SK-N-SH treated with all-trans-retinoic acid at 6 μM for 48 hours (cell line): ENCODE measurements at regions not wholly inside any gene's neighbourhood (a gene's known extent, or its start where the extent isn't known, plus 50 kb on each side); places are given as distances from the start of the nearest gene placed in this dataset.
A peak's percentile ranks its signal among the peaks of the same experiment; 100 is the strongest.

ENCODE experiments used
- ATAC-seq: fragments of 200-7000 bp; cut with Tn5 transposase; 3 replicates; pipeline ENCODE4 v1.9.1; 2020; ENCODE audit warnings: mild to moderate bottlenecking, moderate library complexity
- ARNTL ChIP-seq: fragments of 450-650 bp; formaldehyde crosslinking; IDR thresholded peaks from 2 replicates; pipeline ENCODE4 v1.5.0; 2020; ENCODE audit warnings: low read depth, mild to moderate bottlenecking, moderate library complexity, borderline replicate concordance
- BACH2 ChIP-seq: fragments of 250-450 bp; sonication (Bioruptor Pico); IDR thresholded peaks from 2 replicates; pipeline ENCODE4 v1.9.0; 2021; ENCODE audit warnings: mild to moderate bottlenecking, borderline replicate concordance
- CREB5 ChIP-seq: fragments of 250-450 bp; sonication (Bioruptor Pico); IDR thresholded peaks from 2 replicates; pipeline ENCODE4 v1.5.1; 2020; ENCODE audit warnings: low read depth, mild to moderate bottlenecking, moderate library complexity
- CSDC2 ChIP-seq: fragments of 250-450 bp; sonication (Bioruptor Pico); IDR thresholded peaks from 2 replicates; pipeline ENCODE4 v1.5.0; 2020; ENCODE audit warnings: mild to moderate bottlenecking, moderate library complexity
- CSRNP3 ChIP-seq: fragments of 250-450 bp; sonication (Bioruptor Pico); IDR thresholded peaks from 2 replicates; pipeline ENCODE4 v1.5.1; 2021; ENCODE audit warnings: mild to moderate bottlenecking, moderate library complexity
- ESRRG ChIP-seq: fragments of 250-450 bp; sonication (Bioruptor Pico); IDR thresholded peaks from 2 replicates; pipeline ENCODE4 v1.6.1; 2021; ENCODE audit warnings: mild to moderate bottlenecking
- GLIS3 ChIP-seq: fragments of 250-450 bp; sonication (Bioruptor Pico); IDR thresholded peaks from 2 replicates; pipeline ENCODE4 v1.5.0; 2020; ENCODE audit warnings: mild to moderate bottlenecking, moderate library complexity
- ISL1 ChIP-seq: fragments of 250-450 bp; sonication (Bioruptor Pico); IDR thresholded peaks from 2 replicates; pipeline ENCODE4 v2.1.2; 2022; ENCODE audit warnings: mild to moderate bottlenecking, moderate library complexity
- OSR1 ChIP-seq: fragments of 250-450 bp; sonication (Bioruptor Pico); IDR thresholded peaks from 2 replicates; pipeline ENCODE4 v1.8.0; 2022; ENCODE audit warnings: moderate library complexity, mild to moderate bottlenecking, inconsistent platforms
- PATZ1 ChIP-seq: fragments of 250-450 bp; sonication (Bioruptor Pico); IDR thresholded peaks from 2 replicates; pipeline ENCODE4 v1.8.0; 2020; ENCODE audit warnings: mild to moderate bottlenecking, moderate library complexity, borderline replicate concordance
- POU6F1 ChIP-seq: fragments of 250-450 bp; sonication (Bioruptor Pico); IDR thresholded peaks from 2 replicates; pipeline ENCODE4 v1.8.0; 2021; ENCODE audit warnings: low read depth, mild to moderate bottlenecking, moderate library complexity, borderline replicate concordance
- RARB ChIP-seq: fragments of 250-450 bp; sonication (Bioruptor Pico); IDR thresholded peaks from 2 replicates; pipeline ENCODE4 v1.8.0; 2021; ENCODE audit warnings: mild to moderate bottlenecking, moderate library complexity
- SNAI2 ChIP-seq: fragments of 250-450 bp; sonication (Bioruptor Pico); IDR thresholded peaks from 2 replicates; pipeline ENCODE4 v1.5.0; 2020; ENCODE audit warnings: mild to moderate bottlenecking, moderate library complexity
- TCF4 ChIP-seq: fragments of 250-450 bp; sonication (Bioruptor Pico); IDR thresholded peaks from 2 replicates; pipeline ENCODE4 v1.8.0; 2021; ENCODE audit warnings: mild to moderate bottlenecking, moderate library complexity, borderline replicate concordance
- TOX ChIP-seq: fragments of 250-450 bp; sonication (Bioruptor Pico); IDR thresholded peaks from 2 replicates; pipeline ENCODE4 v1.8.0; 2021; ENCODE audit warnings: mild to moderate bottlenecking, moderate library complexity, borderline replicate concordance
- ZC3H10 ChIP-seq: fragments of 250-450 bp; sonication (Bioruptor Pico); IDR thresholded peaks from 2 replicates; pipeline ENCODE4 v1.5.1; 2021; ENCODE audit warnings: mild to moderate bottlenecking, moderate library complexity
- ZFP3 ChIP-seq: fragments of 250-450 bp; sonication (Bioruptor Pico); IDR thresholded peaks from 2 replicates; pipeline ENCODE4 v1.5.0; 2020; ENCODE audit warnings: mild to moderate bottlenecking, moderate library complexity
- ZFP30 ChIP-seq: fragments of 450-650 bp; formaldehyde crosslinking; IDR thresholded peaks from 2 replicates; pipeline ENCODE4 v1.5.0; 2022; ENCODE audit warnings: mild to moderate bottlenecking, moderate library complexity
- ZNF565 ChIP-seq: fragments of 450-650 bp; formaldehyde crosslinking; conservative IDR thresholded peaks from 2 replicates; pipeline ENCODE4 v1.5.0; 2020; ENCODE audit warnings: low read depth, mild to moderate bottlenecking, moderate library complexity
- ZNF70 ChIP-seq: fragments of 450-650 bp; formaldehyde crosslinking; IDR thresholded peaks from 2 replicates; pipeline ENCODE4 v1.5.0; 2020; ENCODE audit warnings: mild to moderate bottlenecking, moderate library complexity
- ZNF8 ChIP-seq: fragments of 450-650 bp; formaldehyde crosslinking; IDR thresholded peaks from 2 replicates; pipeline ENCODE4 v1.5.0; 2020; ENCODE audit warnings: mild to moderate bottlenecking, moderate library complexity

GRCh38 chr10:78264361-78264760, 230.7 kb downstream of the RPS24 start:
- ATAC-seq, result no peak
- no peak for TF ChIP-seq CREB5
- no peak for TF ChIP-seq SNAI2
- no peak for TF ChIP-seq POU6F1 (CRISPR knock-in tag)
- TF ChIP-seq PATZ1 (CRISPR knock-in tag), result no peak
- no peak for TF ChIP-seq ZFP3 (CRISPR knock-in tag)
- TF ChIP-seq CSDC2, result no peak
- TF ChIP-seq GLIS3 (CRISPR knock-in tag), result no peak
- no peak for TF ChIP-seq ZFP30 (CRISPR knock-in tag)
- TF ChIP-seq ZNF70 (CRISPR knock-in tag), result no peak
- TF ChIP-seq CSRNP3, result no peak
- no peak for TF ChIP-seq ESRRG

- TF ChIP-seq TCF4, result no peak
- no peak for TF ChIP-seq ZNF70 (CRISPR knock-in tag)
- TF ChIP-seq SNAI2, result no peak
- no peak for TF ChIP-seq ESRRG
- no peak for TF ChIP-seq ZNF8 (CRISPR knock-in tag)
- TF ChIP-seq ZC3H10 (CRISPR knock-in tag), result no peak
- peak; percentile 41 for ATAC-seq
Observed at GRCh38 chr10:78266741-78267469, 233.2 kb downstream of the RPS24 start.

GRCh38 chr10:78267598-78267997, 233.9 kb downstream of the RPS24 start:
- TF ChIP-seq TOX (CRISPR knock-in tag), result no peak
- TF ChIP-seq OSR1 (CRISPR knock-in tag), result no peak
- no peak for TF ChIP-seq TCF4
- no peak for TF ChIP-seq ZC3H10 (CRISPR knock-in tag)
- TF ChIP-seq CSDC2, result no peak
- TF ChIP-seq ISL1 (CRISPR knock-in tag), result no peak
- TF ChIP-seq BACH2, result no peak
- TF ChIP-seq ESRRG, result no peak
- no peak for TF ChIP-seq ZNF70 (CRISPR knock-in tag)
- no peak for TF ChIP-seq GLIS3 (CRISPR knock-in tag)
- TF ChIP-seq ZNF565, result no peak
- no peak for TF ChIP-seq CREB5
- ATAC-seq, result peak; percentile 77

GRCh38 chr10:78269060-78269459, 235.4 kb downstream of the RPS24 start:
- no peak for ATAC-seq

More at GRCh38 chr10:78269060-78269459, 235.4 kb downstream of the RPS24 start:
- TF ChIP-seq OSR1 (CRISPR knock-in tag) (no peak), ARNTL (CRISPR knock-in tag) (no peak), ZFP3 (CRISPR knock-in tag) (no peak), ZNF565 (no peak), CSRNP3 (no peak), ISL1 (CRISPR knock-in tag) (no peak), CREB5 (no peak), ZNF70 (CRISPR knock-in tag) (no peak), RARB (CRISPR knock-in tag) (no peak), ESRRG (no peak)
